ENCODE measurements at regions not wholly inside any gene's neighbourhood (a gene's known extent, or its start where the extent isn't known, plus 50 kb on each side); places are given as distances from the start of the nearest gene placed in this dataset.

DNA sequence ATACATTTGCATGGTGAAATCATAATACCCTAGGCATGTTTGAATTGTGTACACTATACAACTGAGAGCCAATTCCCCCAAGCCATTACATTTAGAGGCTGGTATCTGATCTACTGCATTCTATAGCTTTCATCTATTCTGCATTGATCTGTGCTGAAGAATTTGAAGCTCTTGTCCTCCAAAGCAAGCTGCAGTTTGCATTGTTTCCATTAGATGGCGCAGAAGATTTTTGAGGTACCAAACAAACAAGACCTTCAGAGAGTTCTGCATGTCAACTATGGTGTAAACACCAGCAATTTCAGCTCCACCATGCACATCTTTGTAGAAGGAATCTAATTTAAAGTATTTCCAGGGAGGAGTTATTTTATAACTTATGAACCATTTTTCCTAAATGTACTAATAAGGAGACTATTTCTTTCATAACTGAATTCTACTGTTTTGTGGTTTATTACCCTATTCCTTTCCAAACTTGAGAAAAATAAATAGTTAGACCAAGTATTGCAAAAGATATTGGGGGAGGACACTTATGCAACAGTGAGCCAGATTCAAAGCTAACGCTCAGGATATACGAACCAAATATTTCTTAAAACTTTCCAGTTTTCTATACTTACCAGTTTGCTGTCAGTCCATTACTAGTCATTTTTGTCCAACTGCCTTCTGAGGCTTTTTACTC, 761.8 kb upstream of the ACVR2A start:
- DNase-seq (ENCODE audit: low read depth in 2 of 2): peak; percentile 39 to 44

DNA sequence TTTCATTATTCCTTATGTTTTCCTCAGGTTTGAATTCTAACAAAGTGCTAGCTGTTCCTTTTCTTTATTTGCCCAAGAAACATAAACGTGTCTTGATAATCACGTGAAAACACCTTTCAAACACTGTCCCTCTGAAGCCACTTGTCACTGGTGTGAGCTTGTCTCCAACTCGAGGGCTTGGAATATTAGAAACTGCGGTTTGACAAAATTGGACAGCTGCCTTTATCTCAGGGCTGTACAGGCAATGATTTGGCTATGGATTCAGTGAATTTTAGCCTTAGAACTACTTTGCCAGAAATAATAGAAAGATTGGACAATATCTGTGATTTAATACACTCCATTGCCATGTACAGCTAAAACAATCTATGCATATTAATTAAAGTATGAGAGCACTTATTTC, 763.0 kb upstream of the ACVR2A start:
- DNase-seq (ENCODE audit: low read depth in 2 of 2): no peak

DNA sequence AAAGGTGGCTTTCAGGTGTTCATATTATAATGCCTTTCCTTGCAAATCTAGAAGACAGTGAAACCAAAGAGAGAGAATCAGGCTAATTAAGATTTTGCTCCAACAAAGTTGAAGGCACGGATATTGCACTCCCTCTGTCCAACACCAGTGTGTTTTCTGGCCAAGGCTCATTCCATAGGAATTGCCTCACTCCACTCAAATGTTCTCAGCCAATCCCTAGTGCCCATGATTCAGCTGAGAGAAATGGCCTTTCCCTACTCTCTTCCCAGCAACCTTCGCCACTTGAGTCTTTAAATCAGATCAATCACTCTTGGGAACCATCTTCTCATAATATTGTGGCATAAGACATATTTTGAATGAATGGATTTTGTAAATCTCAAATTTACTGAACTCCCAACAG, 768.2 kb upstream of the ACVR2A start:
- peak; percentile 14 to 26 for DNase-seq (ENCODE audit: low read depth in 2 of 2)

DNA sequence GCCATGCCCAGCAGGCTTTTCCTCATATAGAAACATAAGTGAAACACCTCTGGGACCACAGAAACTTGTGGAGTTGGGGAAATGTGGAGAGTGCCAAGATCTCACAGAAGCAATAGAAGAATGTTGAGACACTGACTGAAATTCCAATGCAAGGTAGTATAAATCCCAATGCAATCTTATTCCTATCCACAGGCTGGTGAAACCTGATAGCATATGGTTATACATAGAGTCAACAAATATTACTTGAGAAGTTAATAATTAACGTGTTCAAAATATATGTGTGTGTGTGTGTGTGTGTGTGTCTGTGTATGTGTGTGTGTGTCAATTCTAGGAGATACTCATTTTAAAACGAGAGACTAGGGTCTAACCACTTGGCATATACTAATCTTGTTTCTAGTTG, 776.8 kb upstream of the ACVR2A start:
- no peak for DNase-seq (ENCODE audit: low read depth in 2 of 2)

DNA sequence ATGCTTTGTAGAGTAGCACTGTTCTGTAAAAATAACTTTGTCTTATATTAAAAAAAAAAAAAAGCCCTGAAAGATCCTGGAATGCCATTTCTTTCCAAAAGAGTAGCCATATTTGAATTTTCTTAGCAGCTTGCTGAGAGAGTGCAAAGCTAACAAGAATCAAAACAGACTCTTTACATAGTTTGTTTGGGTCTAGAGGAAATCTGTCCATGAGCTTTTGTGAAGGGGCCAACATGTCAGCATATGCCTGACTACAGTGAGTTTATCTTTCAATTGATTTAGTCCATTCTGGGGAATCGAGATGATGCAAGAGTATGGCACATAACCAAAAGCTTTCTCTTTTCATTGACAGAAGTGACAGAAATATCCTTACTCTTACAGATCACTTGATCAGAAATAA, 777.7 kb upstream of the ACVR2A start:
- DNase-seq (ENCODE audit: low read depth in 2 of 2): no peak

DNA sequence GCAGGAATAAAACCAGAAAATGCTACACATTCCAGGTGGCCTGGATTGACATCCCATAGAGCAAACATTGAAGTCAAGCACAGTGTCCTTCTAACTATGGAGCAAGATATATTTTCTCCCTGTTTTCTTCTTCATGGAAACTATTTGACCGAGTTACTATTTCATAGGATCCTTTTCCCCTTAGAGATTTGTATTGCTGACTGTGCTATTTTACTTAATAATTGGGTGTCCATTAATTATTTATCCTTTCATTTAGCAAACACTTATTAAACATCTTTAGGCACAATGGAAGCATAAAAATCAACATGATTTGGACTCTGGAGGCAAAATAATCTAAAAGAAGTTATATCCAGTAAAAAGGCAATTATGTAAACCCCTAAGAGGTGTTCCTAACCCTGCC, 782.8 kb upstream of the ACVR2A start:
- no peak for DNase-seq (ENCODE audit: low read depth in 2 of 2)

DNA sequence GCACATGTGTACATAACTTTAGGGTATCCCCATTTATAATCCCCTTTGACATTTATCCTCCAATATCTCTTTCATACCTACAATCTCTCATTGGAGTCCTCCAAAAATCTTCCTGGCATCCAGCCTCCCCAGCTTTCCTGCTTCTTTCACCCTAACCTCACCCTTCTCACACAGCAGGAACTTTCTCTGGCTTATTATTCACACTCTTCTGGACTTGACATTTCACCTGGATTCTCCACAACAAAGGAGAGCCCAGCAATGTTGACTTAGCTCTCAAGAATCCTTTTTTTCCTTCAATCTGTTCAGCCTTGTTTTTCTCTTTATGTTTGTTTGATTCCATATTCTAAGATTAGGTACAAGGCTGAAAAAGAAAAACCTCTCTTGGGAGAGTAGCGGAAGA, 783.6 kb upstream of the ACVR2A start:
- DNase-seq (ENCODE audit: low read depth in 2 of 2): no peak

DNA sequence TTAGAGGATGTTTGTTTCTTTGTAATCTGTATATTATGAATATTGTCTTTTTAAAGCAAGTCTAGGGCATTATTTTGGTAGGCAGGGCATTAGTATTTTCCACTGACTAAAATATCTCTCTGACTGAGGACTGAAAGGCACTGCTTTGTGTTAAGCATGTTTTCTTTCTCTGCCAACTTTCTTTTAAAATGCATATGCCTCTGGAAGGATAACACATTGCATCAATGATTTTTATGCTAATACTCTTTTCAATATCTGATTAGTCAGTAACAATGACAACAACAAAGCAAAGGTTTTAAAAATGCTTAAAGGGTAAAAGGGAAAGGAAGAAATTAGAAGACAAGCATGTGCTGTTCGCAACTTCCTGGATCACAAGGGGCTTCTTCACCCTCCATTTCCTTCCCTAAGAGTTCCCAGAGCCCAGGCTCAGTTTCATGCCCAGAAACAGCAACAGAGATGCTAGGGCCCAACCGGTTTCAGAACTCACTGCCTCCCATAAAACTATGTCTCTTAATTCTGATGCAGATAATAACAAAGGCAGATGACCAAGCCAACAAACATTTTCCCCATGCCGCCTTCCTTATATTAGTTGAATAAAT, 786.8 kb upstream of the ACVR2A start:
- no peak for DNase-seq (ENCODE audit: low read depth in 2 of 2)

DNA sequence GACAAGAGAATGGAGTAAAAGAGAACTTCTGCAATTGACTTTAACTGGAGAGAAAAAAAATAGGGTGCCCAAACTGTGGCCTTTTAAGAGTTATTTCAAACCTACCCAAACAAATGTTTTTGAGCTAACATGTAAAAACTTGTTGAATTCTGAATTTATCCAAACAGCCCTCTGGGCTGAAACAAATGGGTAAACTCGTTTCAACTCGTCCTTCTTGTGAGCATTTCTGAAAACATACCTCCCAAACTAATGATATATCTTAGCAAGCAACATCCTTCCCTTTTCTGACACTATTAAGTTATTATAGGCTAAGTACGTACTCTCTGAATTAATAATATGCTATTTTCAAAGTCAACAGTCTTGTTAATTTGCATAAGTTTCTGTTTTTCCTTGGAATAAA, 793.0 kb upstream of the ACVR2A start:
- DNase-seq (ENCODE audit: low read depth in 2 of 2): no peak

DNA sequence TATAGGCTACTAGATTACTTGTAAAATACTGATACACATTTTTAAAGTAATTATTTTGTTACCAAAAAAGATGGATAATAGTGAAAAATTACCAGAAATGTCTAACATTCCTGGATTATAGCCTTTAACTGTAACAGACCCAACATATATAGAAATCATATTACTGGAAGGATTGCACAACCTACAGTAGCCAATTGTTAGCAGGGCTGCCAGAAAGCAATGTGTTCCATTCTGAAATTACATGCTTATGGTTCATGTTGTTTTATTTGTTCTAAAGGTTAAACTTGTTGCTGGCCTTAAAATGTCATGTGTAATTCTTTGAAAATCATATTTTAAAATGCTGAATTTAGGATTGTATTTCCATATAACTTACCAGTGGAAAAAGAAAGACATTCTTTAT, 793.6 kb upstream of the ACVR2A start:
- peak in 1 of 2 experiments; percentile 29 for DNase-seq (ENCODE audit: low read depth in 2 of 2)

DNA sequence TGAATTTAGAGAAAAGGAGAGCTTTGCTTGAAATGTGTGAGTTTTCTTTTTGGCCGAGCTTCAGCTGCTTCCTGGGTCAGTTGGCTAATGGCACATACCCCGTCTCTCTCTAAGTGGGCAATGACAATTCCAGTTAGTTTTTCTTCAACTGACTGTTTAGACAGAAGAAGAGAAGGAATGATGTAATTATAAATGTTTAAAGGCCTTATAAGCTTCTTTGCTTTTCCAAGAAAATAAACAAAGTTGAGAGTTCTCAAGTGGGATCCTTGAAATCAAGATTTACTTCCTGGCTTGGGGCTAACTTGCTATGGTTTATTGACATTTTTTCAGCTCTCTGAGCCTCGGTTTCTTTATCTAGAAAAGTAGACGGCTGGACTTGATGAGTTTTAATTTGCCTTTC, 794.9 kb upstream of the ACVR2A start:
- DNase-seq (ENCODE audit: low read depth in 2 of 2): no peak

DNA sequence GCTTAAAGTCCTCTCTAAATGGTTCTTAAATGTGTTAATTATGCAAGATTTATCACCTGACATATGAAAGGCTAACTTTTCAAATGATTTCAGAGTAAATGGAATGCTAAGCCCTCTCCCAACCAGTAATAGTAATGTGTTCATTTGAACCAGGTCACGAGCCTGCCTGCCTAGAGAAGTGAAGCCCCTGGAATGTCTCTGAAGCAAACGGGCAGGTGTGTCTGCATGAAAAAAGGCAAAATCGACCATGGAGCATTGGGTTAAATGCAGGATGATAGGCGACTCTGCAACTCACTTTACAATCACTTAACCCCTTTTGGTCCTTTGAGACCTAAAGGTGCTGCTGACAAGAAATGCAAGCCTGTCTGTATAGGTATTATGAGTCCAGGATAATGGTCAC, 798.4 kb upstream of the ACVR2A start:
- DNase-seq (ENCODE audit: low read depth in 2 of 2): no peak

DNA sequence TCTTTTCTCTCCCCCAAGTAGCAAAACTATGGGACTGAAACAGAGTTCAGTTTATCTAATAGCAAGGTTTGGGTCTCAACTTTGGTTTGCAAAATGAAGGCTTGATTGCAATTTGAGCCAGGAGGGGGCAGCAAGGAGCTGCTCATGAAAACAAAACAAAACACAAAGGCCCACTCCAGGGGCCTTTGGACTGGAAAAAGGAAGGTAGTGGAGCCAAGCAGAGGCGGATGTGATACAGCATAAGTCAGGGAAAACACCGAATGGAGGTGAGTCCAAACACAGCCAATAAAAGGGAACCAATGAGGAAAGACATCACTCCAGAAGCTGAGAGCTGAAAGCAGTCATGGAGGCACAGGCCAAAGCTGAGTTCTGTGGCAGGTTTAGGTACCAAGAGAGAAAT, 799.7 kb upstream of the ACVR2A start:
- DNase-seq (ENCODE audit: low read depth in 2 of 2): no peak

DNA sequence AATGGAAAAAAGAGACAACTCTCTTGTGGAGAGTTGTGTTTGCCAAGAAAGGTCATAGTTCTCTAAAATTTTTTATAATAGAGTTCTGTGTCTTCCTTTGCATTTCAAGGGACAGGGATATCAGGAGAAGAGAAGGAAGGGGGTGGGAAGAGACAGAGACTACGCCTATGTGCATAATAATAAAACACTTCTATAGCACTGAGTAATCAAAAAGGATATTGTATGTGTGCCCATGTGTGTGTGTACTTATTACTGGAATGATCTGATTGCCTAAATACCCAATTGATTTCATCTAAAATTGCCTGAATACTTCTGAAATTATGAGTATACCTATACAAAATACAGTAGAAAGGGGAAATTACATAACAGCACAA, 803.7 kb upstream of the ACVR2A start:
- no peak for DNase-seq (ENCODE audit: low read depth in 2 of 2)

DNA sequence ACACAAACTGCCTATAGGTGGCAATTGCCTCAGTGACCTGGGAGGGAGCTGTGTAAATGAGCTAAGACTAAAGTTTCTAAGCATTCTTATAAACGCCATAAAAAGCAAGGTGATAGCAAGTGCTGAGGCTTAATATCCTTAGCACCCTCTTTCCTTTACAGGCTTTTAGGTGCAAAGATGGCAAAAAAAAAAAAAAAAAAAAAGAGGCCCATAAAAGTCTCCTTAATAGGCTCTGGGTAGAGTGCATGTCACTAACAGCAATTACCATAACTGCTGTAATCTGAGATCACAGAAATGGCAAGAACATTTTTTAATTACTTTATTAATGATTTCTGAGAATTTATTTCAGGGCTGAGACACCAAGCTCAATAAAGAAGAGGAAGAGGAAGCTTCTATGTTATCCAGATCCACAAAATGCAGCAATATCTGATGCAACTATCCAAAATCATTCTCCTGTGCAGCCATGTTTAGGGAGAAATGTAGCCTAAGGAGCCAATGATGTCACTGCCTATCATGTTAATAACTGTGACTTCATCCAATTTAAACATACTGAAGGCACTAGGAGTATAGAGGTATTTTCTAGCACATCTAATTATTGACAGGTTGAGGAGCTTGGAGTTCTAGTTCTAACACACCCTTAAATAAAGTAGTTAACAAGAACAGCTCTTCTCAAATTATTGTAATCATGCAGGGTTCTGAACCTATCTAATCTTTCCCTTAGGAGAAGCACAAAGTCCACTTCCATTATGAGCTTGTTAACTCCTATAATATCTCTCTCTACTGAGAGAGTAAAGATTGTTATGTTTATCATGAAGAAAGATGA, 804.3 kb upstream of the ACVR2A start:
- no peak for DNase-seq (ENCODE audit: low read depth in 2 of 2)

DNA sequence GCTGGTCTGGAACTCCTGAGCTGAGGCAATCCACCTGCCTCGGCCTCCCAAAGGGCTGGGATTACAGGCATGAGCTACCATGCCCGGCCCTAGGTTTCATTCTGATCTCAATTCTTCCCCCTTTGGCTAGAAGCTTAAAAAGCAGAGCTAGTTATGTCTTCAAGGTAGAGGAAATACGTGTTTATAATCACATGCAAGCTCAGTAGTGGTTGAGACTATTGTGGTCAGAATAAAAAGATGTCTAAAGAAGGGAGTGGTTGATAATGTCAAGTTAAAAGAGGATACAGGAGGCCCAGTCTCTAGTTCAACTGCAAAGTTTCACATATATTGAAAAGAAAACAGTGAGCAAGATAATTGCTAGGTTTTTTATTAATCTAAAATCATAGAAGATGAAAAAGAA, 807.8 kb upstream of the ACVR2A start:
- no peak for DNase-seq (ENCODE audit: low read depth in 2 of 2)

DNA sequence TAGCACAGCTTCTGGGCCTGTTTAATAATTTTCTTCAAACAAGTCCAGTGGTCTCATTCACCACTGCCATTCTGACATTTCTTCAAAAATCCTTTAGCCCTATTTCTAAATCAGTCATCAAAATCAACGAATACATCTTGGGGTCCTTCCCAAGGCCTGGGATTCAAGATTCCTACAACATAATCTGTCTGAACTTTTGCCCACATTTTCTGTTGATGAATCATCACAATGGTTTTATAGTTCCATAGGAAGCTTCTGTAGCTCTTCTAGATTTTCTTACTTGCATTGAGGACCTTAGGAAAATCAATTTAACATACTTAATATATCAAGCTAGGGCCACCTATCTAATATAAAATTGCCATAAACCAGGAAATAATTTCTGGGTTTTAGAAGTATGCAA, 811.8 kb upstream of the ACVR2A start:
- no peak for DNase-seq (ENCODE audit: low read depth in 2 of 2)

DNA sequence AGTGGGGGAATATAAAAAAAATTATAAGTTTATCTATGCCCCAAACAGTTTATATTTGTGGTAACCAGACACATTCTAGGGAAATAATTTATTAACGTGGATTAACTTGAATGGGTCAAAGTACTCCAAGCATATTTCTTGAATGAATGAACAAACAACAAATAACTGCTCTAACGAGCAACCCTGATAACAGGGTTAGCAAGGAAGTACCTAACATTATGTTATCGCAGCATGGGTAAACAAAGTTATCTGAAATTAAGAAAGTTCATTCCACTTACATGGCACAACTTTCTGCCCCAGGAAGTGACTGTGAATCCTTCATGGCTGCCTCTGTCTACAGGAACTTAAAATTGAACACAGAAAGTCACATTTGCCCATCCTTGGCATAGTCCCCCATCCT, 812.9 kb upstream of the ACVR2A start:
- no peak for DNase-seq (ENCODE audit: low read depth in 2 of 2)

DNA sequence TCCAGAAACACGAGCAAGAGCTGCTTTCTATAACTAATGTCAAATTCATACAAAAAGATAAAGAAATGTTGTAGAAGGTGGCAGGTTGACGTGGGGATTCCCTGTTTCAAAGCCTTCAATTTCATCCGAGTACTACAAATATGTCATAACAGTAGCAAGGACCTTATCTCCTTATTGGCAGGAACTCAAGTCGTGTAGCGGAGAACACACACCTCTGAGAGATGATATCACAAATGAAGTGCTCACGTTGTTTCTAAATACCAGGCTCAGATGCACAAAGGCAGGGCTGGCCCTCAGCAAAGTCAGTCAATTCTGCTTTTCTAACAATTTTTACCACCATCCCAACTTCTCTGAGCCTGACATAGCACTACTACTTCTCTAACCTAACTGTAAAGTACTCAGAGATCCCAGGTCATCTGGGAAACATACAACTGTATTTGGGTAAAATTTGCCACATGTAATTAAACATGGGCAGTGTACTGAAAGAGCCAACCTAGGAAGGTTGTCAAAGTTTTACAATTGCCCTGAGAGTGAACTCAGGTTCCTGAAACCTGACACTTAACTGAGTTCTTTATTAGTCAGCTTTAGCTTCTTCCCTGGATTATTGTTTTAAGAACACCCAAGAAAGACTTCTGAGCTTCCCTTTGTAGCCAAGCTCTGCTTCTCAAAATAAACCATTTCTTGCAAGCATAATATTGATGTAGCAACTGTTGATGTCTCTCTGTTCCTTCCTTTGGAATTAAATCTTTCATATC, 813.7 kb upstream of the ACVR2A start:
- DNase-seq (ENCODE audit: low read depth in 2 of 2): peak in 1 of 2 experiments; percentile 3

DNA sequence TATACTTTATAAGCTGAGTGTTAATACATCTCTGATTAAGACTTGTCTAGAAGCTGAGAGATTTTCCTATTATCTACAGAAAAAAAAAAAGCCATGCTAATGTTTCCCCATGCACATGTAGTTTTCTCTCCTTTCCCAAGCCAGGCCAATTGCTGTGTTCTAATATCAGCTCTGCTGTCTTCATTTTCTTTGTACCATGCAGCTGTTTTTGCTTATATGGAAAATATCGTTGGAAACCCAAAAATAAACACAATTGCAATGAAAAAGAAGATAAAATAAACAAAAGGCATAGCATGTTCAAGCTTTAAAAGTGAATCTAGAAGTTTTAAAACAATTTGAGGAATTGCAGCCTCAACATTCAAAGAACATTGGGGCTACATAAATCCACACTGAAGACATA, 817.4 kb upstream of the ACVR2A start:
- peak in 1 of 2 experiments; percentile 12 for DNase-seq (ENCODE audit: low read depth in 2 of 2)

DNA sequence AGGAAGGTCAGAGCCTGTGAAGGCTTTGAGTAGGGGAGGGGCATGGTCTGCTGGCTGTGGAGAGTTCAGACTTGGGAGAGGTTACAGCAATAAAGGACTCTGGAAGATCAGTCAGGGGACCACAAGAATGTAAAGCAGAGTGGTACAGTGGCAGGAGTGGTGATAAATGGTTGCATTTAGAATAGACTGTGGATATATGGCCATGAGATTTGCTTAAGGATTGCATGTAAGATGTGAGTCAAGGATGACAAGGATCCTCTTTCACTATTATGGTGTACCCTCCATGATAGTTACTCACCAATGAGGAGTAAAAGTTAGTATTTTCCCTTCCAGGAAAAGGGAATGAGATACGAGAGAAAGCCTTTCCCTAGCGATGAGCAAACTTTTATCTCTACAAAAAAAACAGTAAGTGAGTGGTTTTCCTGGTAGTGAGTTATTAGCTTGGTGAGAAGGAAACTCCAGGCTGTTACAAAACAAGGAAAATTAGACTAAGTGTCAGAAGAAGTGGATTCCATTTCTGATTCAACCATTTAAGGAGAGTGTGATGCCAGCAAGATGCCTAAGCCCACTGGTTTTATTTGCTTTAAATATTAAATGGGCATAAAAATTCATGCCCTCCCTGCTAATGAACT, 818.0 kb upstream of the ACVR2A start:
- peak; percentile 68 to 70 for DNase-seq (ENCODE audit: low read depth in 2 of 2)
